DMS 273 treated with DMSO at 0.1 percent for 48 hours (cell line): ENCODE measurements at regions not wholly inside any gene's neighbourhood (a gene's known extent, or its start where the extent isn't known, plus 50 kb on each side); places are given as distances from the start of the nearest gene placed in this dataset.
"Not testable (repeated sequence)": the region's sequence is repeated elsewhere in the genome, so short reads cannot be mapped to it uniquely, and the experiment has no call there.

Experiments
- DNase-seq: peaks from one replicate; lab custom pipeline; 2025; lab: John Stamatoyannopoulos, UW

GRCh38 chr12:75666126-75666938, 154.9 kb upstream of the KRR1 start:
- DNase-seq, result no peak

DNA sequence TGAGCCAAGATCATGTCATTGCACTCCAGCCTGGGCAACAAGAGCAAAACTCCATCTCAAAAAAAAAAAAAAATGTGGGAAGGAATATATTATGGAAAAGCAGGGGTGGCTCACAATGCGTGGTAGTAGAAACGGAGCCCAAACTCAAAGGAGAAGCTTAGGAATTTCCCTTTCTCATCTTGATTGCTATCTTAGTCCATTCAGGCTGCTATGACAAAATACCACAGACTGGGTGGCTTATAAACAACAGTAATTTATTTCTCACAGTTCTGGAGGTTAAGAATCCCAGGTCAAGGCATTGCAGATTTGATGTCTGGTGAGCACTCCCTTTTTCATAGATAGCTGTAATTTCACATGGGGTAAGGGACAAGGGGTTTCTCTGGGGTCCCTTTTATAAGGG, 153.8 kb upstream of the KRR1 start:
- DNase-seq, result no peak

DNA sequence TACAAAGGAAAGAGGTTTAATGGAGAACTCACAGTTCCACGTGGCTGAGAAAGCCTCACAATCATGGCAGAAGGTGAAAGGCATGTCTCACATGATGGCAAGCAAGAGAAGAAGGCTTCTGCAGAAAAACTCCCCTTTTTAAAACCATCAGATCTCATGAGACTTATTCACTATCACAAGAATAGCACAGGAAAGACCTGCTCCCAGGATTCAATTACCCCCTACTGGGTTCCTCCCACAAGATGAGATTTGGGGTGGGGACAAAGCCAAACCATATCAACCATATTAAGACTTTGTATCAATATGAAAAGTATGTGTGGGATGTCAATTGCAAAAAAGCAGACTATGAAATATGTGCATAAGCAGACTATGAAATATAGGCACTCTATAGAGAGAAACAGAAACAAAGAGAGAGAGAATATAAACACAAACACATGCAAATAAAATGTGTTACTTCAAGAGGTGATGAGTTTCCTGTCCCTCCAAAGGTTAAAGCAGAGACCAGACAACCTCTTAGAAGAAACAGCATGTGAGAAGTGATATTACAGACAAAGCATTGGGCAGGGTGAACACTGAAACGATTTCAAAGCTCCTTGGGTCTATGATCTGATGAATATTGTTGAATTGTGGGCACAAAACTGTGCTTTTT, 151.2 kb upstream of the KRR1 start:
- no peak for DNase-seq

DNA sequence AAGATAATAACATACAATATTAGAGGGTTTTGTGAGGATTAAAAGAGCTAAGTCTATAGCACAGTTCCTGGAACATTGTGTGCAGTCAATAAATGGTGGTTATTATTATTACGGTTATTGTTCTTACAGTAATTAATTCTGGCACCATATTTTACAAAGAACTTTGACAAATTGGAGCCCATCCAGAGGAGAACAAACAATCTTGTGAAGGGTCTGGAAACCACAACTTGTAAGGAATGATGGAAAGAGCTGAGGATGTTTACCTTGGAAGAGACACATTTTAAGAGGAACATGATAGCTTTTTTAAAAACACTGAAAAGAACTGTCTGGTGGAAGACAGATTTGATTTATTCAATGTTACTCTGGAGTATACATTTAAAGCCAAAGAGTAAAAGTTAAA, 150.5 kb upstream of the KRR1 start:
- DNase-seq, result no peak

GRCh38 chr12:75660805-75661404, 149.5 kb upstream of the KRR1 start:
- no peak for DNase-seq

- no peak for DNase-seq
Observed at GRCh38 chr12:75660107-75660530, 148.7 kb upstream of the KRR1 start.

DNA sequence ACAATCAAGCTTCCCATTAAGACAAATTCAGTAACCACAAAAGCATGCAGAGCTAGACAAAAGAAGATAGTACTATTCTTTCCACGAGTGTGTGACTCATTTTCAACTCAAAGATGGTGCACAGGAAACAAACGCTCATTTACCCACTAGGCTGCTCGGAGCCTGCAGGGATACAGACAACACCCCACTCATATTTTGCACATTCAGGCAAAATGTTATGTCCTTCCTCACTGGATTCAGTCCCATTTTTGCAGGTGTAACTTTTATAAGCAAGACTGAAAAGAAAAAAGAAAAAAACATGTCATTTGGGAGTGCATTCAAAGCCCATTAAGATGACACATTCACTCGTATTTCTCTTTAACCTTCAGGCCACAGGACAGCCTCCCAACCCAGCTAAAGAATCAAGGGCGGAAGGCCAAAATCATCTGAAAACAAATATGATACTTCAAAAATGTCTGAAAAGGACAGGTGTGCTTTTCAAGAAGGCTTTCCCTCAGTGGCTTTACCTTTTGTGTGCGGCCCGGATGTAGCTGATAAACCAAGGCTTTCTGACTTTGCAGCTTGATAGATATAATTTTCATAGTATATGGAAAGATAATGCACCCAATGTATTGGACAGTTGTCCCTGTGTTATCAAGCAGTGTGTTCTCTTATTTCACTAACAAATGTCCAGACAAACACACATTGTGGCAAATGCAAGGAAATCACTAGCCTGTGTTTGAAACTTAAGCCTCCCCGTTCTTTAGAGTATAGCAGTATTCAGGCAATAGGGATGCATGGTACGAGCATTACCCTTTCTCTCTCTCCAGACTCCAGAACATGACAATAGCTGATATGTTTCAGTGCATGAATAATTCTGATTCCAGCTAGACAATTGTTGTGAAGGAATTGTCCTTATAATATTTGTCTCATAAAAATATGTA, 147.8 kb upstream of the KRR1 start:
- DNase-seq, result no peak

DNA sequence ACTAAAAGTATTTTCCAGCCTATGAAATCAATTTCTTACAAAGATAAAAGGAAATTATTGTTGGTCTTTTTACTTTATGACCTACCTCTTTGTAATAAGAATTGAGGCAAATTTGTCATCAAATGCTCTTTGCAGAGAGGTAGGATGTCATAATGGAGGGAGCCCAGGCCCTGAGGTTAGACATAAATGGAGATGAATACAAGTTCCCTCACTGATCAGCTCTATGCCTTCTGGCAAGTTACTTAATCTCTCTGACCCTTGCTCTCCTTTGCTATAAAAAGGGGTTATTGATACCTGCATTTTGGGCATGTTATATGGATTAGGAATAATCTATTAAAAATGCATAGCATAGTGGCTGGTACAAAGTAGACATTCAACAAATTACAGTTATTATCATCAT, 146.9 kb upstream of the KRR1 start:
- no peak for DNase-seq

DNA sequence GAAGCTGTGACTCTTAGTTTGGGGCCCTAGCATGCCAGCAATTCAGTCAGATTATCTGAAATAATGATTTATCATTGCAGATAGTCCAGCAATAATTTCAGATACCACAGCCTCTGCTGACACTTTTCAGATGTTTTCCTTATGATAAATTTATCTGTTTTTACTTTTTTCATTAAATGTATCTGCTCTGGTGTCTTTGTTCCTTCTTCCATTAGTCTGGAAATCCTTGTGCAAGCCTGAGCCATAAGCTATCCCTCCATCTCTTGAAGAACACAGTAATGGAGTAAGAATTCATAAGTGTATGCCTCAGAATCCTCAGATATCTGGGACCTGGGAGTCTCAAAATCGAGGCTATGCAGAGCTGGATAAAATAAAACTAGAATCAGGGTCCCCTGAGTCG, 146.4 kb upstream of the KRR1 start:
- no peak for DNase-seq

- DNase-seq, result not testable (repeated sequence)
Observed at GRCh38 chr12:75657354-75657753, 145.9 kb upstream of the KRR1 start.

DNA sequence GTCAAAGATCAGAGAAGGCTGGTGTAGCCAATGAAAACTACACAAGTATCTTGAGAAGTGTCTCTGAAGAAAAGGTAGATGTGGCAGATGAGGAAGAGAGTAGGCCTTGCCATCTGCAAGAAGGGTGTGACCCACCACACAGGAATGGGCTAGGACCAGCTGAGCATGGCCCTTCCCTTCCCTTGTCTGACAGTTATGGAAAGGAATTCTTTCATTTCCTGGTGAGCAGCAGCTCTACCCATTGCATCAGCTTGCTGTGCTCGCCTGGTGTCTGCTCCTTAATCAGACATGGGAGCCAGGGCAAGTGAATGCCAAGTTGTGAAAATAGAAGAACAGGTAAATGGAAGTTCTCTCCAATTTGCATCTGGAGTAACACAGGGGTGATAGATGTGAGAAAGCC, 145.2 kb upstream of the KRR1 start:
- no peak for DNase-seq

GRCh38 chr12:75656210-75656609, 144.8 kb upstream of the KRR1 start:
- no peak for DNase-seq

- DNase-seq, result no peak
Observed at GRCh38 chr12:75655315-75655806, 144.0 kb upstream of the KRR1 start.

DNA sequence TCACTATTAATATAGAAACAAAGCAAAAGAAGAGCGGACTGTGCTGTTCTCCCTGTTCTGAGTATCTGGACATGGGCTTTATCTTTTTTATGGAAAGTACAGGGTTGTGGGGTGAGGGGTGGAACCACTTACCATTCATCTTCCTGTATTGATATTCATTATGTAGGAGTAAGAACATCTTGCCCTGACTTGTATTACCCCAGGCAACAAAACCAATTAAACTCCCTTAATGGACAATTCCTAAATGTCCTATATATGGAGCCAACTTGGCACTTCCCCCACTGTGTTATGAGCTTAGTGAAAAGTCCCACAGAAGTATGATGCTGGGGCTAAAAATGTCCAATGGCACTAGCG, 139.9 kb upstream of the KRR1 start:
- no peak for DNase-seq

DNA sequence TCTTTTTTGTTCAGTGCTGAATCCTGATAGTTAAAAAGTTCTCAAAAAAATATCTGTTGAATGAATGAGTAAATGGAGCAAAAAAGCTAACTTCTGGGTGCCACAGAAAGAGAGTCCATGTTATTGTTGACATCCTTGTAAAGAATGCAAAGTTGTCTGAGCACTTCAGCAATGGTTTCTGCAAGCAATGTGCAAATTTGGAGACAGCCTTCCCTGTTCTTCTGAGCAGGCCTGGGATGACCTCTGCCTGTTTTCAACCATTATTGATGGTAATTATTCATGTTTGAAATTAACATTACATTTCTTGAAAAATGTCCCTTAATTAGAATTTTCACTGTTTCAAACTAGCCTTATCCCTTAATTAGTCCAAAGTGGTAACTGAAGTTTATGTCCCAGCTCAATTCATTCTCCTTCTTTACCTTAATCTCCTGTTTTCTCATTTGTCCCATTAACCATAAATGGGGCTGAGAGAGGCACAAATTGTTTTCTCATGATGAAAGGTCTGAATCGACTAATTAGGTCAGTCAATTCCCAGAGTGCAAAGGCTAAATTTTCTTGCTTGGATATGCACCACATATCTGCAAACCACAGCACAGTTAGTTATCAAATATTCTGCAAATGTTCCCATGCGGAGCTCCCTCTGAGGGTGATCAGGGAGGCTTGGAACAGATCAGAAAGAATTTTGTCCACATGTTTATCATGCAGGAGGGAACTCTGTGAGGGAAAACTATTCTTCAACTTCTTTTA, 139.4 kb upstream of the KRR1 start:
- DNase-seq, result no peak

DNA sequence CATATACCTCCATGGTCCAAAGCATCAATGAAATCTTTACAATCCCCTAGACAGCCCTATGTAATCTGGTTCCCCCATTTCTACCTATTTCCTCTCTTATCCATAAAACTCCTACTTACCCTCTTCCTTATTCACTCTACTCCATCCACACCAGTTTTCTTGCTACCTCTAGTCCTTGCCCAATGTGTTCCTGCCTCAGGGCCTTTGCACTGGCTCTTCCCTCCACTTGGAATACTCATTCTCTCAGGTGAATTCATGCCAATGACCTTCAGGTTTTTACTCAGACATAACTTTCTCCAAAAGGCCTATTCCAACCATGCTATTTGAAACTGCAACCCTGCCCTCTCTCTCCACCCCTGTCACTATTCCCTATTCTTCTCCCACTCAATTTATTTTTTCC, 138.7 kb upstream of the KRR1 start:
- DNase-seq, result no peak

DNA sequence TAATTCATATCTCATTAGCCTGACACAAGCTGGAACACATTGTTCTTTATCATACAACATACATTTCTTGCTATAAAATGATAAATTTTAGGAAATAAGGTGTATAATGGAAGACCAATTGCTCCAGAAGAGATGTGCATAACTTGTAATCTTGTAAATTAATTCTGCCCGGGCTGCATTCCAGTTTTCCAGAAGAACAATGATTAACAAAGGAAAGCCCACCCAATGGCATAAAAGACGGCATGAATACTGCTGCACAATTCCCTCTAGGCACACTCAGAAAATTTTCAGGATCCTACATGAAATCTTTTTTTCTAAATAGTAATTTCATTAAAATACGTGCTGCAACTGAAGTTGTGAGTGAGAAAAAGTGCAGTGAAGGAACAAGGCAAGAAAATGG, 137.4 kb upstream of the KRR1 start:
- DNase-seq, result no peak

- DNase-seq, result no peak
Observed at GRCh38 chr12:75646329-75647210, 135.2 kb upstream of the KRR1 start.

DNA sequence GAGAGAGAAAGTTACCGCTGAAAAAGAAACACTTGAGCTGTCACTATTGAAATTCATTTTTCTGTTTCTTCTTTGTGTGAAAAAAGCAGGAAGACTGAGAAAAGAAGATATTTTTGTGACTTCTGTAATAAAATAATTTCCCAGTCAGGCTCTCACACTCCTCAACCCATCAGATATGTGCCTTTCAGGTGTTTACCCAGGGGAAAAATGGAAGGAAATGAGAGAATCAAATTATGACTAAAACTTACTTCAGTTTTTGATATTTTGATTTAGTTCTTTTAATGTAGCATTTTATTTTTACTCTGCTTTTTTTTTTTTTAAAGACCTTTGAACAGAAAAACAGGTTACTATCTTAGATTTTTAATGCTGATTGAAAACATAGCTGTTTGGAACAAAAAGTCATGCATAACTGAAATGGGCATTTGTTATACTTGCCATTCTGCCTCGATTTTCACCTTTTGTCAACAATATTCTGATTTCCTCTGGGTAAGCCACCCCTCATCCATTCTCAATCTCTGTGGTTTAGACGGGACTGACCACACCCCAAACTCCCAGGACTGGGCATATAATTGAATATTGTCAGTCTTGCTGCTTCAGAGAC, 133.2 kb upstream of the KRR1 start:
- no peak for DNase-seq

- not testable (repeated sequence) for DNase-seq
Observed at GRCh38 chr12:75643119-75643518, 131.7 kb upstream of the KRR1 start.
